ENCODE measurements at regions not wholly inside any gene's neighbourhood (a gene's known extent, or its start where the extent isn't known, plus 50 kb on each side); places are given as distances from the start of the nearest gene placed in this dataset.

GRCh38 chr10:52390388-52390787 lies 76.3 kb downstream of the DKK1 start:
- TF ChIP-seq CTCF (IDR thresholded peaks at IDR 0.05) (no peak), POLR2A (IDR thresholded peaks at IDR 0.05) (no peak)
